H1 (cell line): ENCODE measurements at regions not wholly inside any gene's neighbourhood (a gene's known extent, or its start where the extent isn't known, plus 50 kb on each side); places are given as distances from the start of the nearest gene placed in this dataset.

Source experiments
- EZH2 ChIP-seq: fragments of 200-600 bp; sonication (generic); IDR thresholded peaks from 2 replicates; pipeline ENCODE4 v1.7.1; 2012; ENCODE audit warnings: low read depth, mild to moderate bottlenecking, moderate library complexity, low read length, inconsistent platforms; ENCODE audit not compliant: severe bottlenecking
- RAD21 ChIP-seq, 2 experiments: IDR thresholded peaks in 1 of 2; conservative IDR thresholded peaks in 1 of 2; 2 replicates each; pipeline ENCODE4 v1.6.1; 2011; ENCODE audit warnings: low read depth in 2 of 2, low read length in 2 of 2, improper control_type of control experiment in 1 of 2, inconsistent platforms in 1 of 2, mild to moderate bottlenecking in 1 of 2, moderate library complexity in 1 of 2
- SIN3A ChIP-seq, 2 experiments: IDR thresholded peaks in 1 of 2; conservative IDR thresholded peaks in 1 of 2; 2 replicates each; pipeline ENCODE4 v1.6.1; 2011 to 2012; ENCODE audit warnings: low read length in 2 of 2, improper control_type of control experiment in 1 of 2, low read depth in 1 of 2, mild to moderate bottlenecking in 1 of 2
- TF ChIP-seq, protein P1 (sequence below), 3 experiments: IDR thresholded peaks; 1 replicate in 2 of 3; 2 replicates in 1 of 3; pipeline versions ENCODE4 v1.5.1 to v1.6.1; 2011; ENCODE audit warnings: low read length in 3 of 3, mild to moderate bottlenecking in 3 of 3, inconsistent platforms in 2 of 3, low read depth in 1 of 3, moderate library complexity in 1 of 3; ENCODE audit not compliant: insufficient read depth in 1 of 3; ENCODE audit errors: control extremely low read depth in 1 of 3

DNA sequence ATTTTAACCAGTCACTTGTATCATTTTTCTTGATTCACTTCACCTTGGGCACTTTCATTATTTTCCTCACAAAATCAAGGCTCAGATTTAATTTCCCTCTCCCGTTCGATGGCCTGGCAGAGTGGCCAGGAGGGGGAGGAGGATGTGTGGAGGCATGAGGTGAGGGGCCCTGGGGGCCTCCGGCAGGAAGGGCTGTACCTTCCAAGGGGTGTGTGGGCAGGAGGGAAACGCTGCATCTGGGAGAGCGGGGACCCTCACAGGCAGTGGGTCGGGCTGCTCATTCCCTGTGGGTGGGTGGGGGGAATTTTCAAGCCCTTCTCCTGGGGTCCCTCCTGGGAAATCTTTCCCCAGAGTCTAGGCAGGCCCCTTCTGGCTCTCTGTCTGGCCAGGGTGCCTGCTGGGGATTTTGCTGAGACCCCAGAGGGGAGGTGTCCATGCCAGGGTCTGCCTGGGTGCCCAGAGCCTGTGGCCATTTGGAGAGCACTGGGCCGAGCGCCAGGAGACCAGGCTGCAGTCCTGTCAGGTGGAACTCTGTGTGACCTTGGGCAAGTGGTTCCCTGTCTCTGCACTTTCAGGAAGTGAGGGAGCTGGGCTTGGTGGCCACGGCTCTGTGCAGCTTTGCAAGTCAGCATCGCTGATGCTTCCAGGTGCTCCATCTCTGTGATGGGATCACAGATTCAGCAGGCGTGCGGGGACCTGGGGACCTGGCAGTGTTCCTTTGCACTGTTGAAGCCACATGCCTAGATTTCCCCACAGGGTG, 81.9 kb upstream of the C1orf174 start:
- TF ChIP-seq, protein P1, sequence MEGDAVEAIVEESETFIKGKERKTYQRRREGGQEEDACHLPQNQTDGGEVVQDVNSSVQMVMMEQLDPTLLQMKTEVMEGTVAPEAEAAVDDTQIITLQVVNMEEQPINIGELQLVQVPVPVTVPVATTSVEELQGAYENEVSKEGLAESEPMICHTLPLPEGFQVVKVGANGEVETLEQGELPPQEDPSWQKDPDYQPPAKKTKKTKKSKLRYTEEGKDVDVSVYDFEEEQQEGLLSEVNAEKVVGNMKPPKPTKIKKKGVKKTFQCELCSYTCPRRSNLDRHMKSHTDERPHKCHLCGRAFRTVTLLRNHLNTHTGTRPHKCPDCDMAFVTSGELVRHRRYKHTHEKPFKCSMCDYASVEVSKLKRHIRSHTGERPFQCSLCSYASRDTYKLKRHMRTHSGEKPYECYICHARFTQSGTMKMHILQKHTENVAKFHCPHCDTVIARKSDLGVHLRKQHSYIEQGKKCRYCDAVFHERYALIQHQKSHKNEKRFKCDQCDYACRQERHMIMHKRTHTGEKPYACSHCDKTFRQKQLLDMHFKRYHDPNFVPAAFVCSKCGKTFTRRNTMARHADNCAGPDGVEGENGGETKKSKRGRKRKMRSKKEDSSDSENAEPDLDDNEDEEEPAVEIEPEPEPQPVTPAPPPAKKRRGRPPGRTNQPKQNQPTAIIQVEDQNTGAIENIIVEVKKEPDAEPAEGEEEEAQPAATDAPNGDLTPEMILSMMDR (IDR thresholded peaks at IDR 0.05; ENCODE audit: control extremely low read depth in 1 of 3, insufficient read depth in 1 of 3, low read depth in 1 of 3, low read length in 3 of 3): no peak
- TF ChIP-seq EZH2 (no peak), SIN3A (conservative IDR thresholded peaks at IDR 0.05 in 1 of 2, IDR thresholded peaks at IDR 0.05 in 1 of 2; ENCODE audit: low read depth in 1 of 2, low read length in 2 of 2) (no peak), RAD21 (IDR thresholded peaks at IDR 0.05 in 1 of 2, conservative IDR thresholded peaks at IDR 0.05 in 1 of 2; ENCODE audit: low read depth in 2 of 2, low read length in 2 of 2) (no peak)
